Sigmoid colon (tissue), 4 donors: ENCODE measurements at regions not wholly inside any gene's neighbourhood (a gene's known extent, or its start where the extent isn't known, plus 50 kb on each side); places are given as distances from the start of the nearest gene placed in this dataset.
"Not testable (repeated sequence)": the region's sequence is repeated elsewhere in the genome, so short reads cannot be mapped to it uniquely, and the experiment has no call there.

Experiments
- EP300 ChIP-seq, 4 donors: sonication (generic); formaldehyde crosslinking; IDR thresholded peaks; one replicate each; pipeline ENCODE4 v1.6.1; 2017; ENCODE audit warnings: antibody characterized with exemption in 4 of 4
- POLR2A ChIP-seq, 2 donors: fragments of 450-650 bp; IDR thresholded peaks; one replicate each; pipeline ENCODE4 v1.6.1; 2016; ENCODE audit warnings: antibody characterized with exemption in 2 of 2, mild to moderate bottlenecking in 2 of 2, moderate library complexity in 2 of 2
- TF ChIP-seq, protein P1 (sequence below), 4 experiments: fragments of 450-650 bp in 3 of 4; fragments of 200-600 bp in 1 of 4; IDR thresholded peaks; one replicate each; pipeline ENCODE4 v1.5.1; 2016 to 2019; ENCODE audit warnings: antibody characterized with exemption in 4 of 4, mild to moderate bottlenecking in 3 of 4, moderate library complexity in 2 of 4

DNA sequence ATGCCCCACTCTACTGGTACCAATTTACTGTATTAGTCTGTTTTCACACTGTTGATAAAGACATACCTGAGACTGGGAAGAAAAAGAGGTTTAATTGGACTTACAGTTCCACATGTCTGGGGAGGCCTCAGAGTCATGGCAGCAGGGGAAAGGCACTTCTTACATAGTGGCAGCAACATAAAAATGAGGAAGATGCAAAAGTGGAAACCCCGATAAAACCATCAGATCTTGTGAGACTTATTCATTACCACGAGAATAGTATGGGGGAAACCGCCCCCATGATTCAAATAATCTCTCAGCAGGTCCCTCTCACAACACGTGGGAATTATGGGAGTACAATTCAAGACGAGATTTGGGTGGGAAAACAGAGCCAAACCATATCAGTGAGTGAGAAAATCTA is 251.2 kb downstream of the SATB1 start:
- TF ChIP-seq, protein P1, sequence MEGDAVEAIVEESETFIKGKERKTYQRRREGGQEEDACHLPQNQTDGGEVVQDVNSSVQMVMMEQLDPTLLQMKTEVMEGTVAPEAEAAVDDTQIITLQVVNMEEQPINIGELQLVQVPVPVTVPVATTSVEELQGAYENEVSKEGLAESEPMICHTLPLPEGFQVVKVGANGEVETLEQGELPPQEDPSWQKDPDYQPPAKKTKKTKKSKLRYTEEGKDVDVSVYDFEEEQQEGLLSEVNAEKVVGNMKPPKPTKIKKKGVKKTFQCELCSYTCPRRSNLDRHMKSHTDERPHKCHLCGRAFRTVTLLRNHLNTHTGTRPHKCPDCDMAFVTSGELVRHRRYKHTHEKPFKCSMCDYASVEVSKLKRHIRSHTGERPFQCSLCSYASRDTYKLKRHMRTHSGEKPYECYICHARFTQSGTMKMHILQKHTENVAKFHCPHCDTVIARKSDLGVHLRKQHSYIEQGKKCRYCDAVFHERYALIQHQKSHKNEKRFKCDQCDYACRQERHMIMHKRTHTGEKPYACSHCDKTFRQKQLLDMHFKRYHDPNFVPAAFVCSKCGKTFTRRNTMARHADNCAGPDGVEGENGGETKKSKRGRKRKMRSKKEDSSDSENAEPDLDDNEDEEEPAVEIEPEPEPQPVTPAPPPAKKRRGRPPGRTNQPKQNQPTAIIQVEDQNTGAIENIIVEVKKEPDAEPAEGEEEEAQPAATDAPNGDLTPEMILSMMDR (IDR thresholded peaks at IDR 0.05) = not testable (repeated sequence)
- not testable (repeated sequence) for TF ChIP-seq POLR2A, EP300 (IDR thresholded peaks at IDR 0.05)
